ES-I3 (cell line): ENCODE measurements at regions not wholly inside any gene's neighbourhood (a gene's known extent, or its start where the extent isn't known, plus 50 kb on each side); places are given as distances from the start of the nearest gene placed in this dataset.
"Not testable (repeated sequence)": the region's sequence is repeated elsewhere in the genome, so short reads cannot be mapped to it uniquely, and the experiment has no call there.

Experiments
- H3K36me3 ChIP-seq: 2 replicates; pipeline ENCODE4 v1.6.1; 2013; ENCODE audit warnings: mild to moderate bottlenecking, low read length, control low read depth, moderate library complexity; ENCODE audit not compliant: insufficient read depth
- H3K4me1 ChIP-seq: 2 replicates; pipeline ENCODE4 v1.6.1; 2013; ENCODE audit warnings: mild to moderate bottlenecking, control low read depth, low read length; ENCODE audit not compliant: insufficient read depth
- H3K9ac ChIP-seq: 2 replicates; pipeline ENCODE4 v1.6.1; 2013; ENCODE audit warnings: low read depth, mild to moderate bottlenecking, low read length, moderate library complexity
- H3K9me3 ChIP-seq: 2 replicates; pipeline ENCODE4 v1.6.1; 2013; ENCODE audit warnings: mild to moderate bottlenecking, low read length, moderate library complexity; ENCODE audit not compliant: control insufficient read depth, insufficient read depth

GRCh38 chr6:14882394-14883026 is 363.4 kb upstream of the JARID2 start:
- Histone ChIP-seq H3K9me3 (no peaks in the 10 kb centered on the region; the same call in 1 of the 2 replicates), H3K36me3 (no peaks in the 10 kb centered on the region; the same call in 1 of the 2 replicates), H3K4me1 (peaks cover 46% of the 10 kb centered on the region), H3K9ac (no peak overlapping the region)

- Histone ChIP-seq H3K4me1 (peaks cover 40% of the 10 kb centered on the region), H3K36me3 (no peaks in the 10 kb centered on the region; the same call in 1 of the 2 replicates), H3K9me3 (no peaks in the 10 kb centered on the region; the same call in 1 of the 2 replicates), H3K9ac (no peak overlapping the region)
These were observed 361.9 kb upstream of the JARID2 start for GRCh38 chr6:14883921-14884320.

- Histone ChIP-seq H3K36me3 (no peaks in the 10 kb centered on the region; the same call in none of the 2 replicates), H3K9ac (no peak overlapping the region), H3K9me3 (no peaks in the 10 kb centered on the region), H3K4me1 (peaks cover 35% of the 10 kb centered on the region)
These were observed 360.4 kb upstream of the JARID2 start for GRCh38 chr6:14885498-14885897.

- Histone ChIP-seq H3K9me3 (no peaks in the 10 kb centered on the region), H3K9ac (no peak overlapping the region), H3K4me1 (peaks cover 25% of the 10 kb centered on the region), H3K36me3 (no peaks in the 10 kb centered on the region; the same call in none of the 2 replicates)
These were observed 358.7 kb upstream of the JARID2 start for GRCh38 chr6:14887181-14887580.

GRCh38 chr6:14887986-14888574 is 357.8 kb upstream of the JARID2 start:
- H3K36me3 ChIP-seq, result no peaks in the 10 kb centered on the region; the same call in none of the 2 replicates
- H3K9me3 ChIP-seq, result no peaks in the 10 kb centered on the region
- no peak overlapping the region for H3K9ac ChIP-seq
- peaks cover 16% of the 10 kb centered on the region for H3K4me1 ChIP-seq

GRCh38 chr6:14888575-14889000 is 357.3 kb upstream of the JARID2 start:
- no peak overlapping the region for H3K9ac ChIP-seq
- H3K9me3 ChIP-seq, result no peaks in the 10 kb centered on the region
- H3K4me1 ChIP-seq, result peaks cover 11% of the 10 kb centered on the region
- no peaks in the 10 kb centered on the region; the same call in none of the 2 replicates for H3K36me3 ChIP-seq

- H3K9ac ChIP-seq, result no peak overlapping the region
- H3K36me3 ChIP-seq, result no peaks in the 10 kb centered on the region; the same call in none of the 2 replicates
- peaks cover 5% of the 10 kb centered on the region for H3K9me3 ChIP-seq
- peaks cover 5% of the 10 kb centered on the region for H3K4me1 ChIP-seq
These were observed 356.7 kb upstream of the JARID2 start for GRCh38 chr6:14889188-14889587.

- H3K4me1 ChIP-seq, result no peaks in the 10 kb centered on the region
- no peak overlapping the region for H3K9ac ChIP-seq
- H3K36me3 ChIP-seq, result no peaks in the 10 kb centered on the region; the same call in none of the 2 replicates
- H3K9me3 ChIP-seq, result peaks cover 10% of the 10 kb centered on the region
These were observed 356.0 kb upstream of the JARID2 start for GRCh38 chr6:14889611-14890593.

GRCh38 chr6:14891820-14892375 is 354.0 kb upstream of the JARID2 start:
- peaks cover 14% of the 10 kb centered on the region for H3K9me3 ChIP-seq
- not testable (repeated sequence) for H3K36me3 ChIP-seq, H3K4me1 ChIP-seq, H3K9ac ChIP-seq

GRCh38 chr6:14894105-14894504 is 351.8 kb upstream of the JARID2 start:
- no peak overlapping the region for H3K9ac ChIP-seq
- H3K36me3 ChIP-seq, result no peaks in the 10 kb centered on the region; the same call in 1 of the 2 replicates
- H3K4me1 ChIP-seq, result no peaks in the 10 kb centered on the region
- H3K9me3 ChIP-seq, result peaks cover 14% of the 10 kb centered on the region

- H3K4me1 ChIP-seq, result no peaks in the 10 kb centered on the region
- no peak overlapping the region for H3K9ac ChIP-seq
- peaks cover 14% of the 10 kb centered on the region for H3K9me3 ChIP-seq
- no peaks in the 10 kb centered on the region; the same call in 1 of the 2 replicates for H3K36me3 ChIP-seq
These were observed 349.4 kb upstream of the JARID2 start for GRCh38 chr6:14896475-14896874.

- Histone ChIP-seq H3K9ac (no peak overlapping the region), H3K36me3 (peaks cover 4% of the 10 kb centered on the region; the same call in 1 of the 2 replicates), H3K4me1 (no peaks in the 10 kb centered on the region), H3K9me3 (peaks cover 19% of the 10 kb centered on the region)
These were observed 348.0 kb upstream of the JARID2 start for GRCh38 chr6:14897831-14898230.

GRCh38 chr6:14899441-14899840 is 346.4 kb upstream of the JARID2 start:
- H3K9ac ChIP-seq, H3K36me3 ChIP-seq, H3K4me1 ChIP-seq: not testable (repeated sequence)
- H3K9me3 ChIP-seq, result peaks cover 12% of the 10 kb centered on the region

- H3K4me1 ChIP-seq, result no peaks in the 10 kb centered on the region
- H3K9ac ChIP-seq, result no peak overlapping the region
- H3K36me3 ChIP-seq, result peaks cover 4% of the 10 kb centered on the region; the same call in 1 of the 2 replicates
- peaks cover 4% of the 10 kb centered on the region; the same call in 1 of the 2 replicates for H3K9me3 ChIP-seq
These were observed 344.9 kb upstream of the JARID2 start for GRCh38 chr6:14900919-14901318.
